H1 (cell line): ENCODE measurements at regions not wholly inside any gene's neighbourhood (a gene's known extent, or its start where the extent isn't known, plus 50 kb on each side); places are given as distances from the start of the nearest gene placed in this dataset.
A peak's percentile ranks its signal among the peaks of the same experiment; 100 is the strongest.

ENCODE experiments used
- CTCF ChIA-PET: fragments of 300-600 bp; sonication (Branson Sonifier 250); formaldehyde crosslinking; loops from one replicate; lab custom pipeline; 2021; ENCODE audit not compliant: partially characterized antibody; lab: Charles Lee
- POLR2A ChIA-PET: fragments of 300-600 bp; sonication (Branson Sonifier 250); formaldehyde crosslinking; loops from one replicate; lab custom pipeline; 2021; ENCODE audit warnings: inconsistent platforms; ENCODE audit not compliant: partially characterized antibody; lab: Charles Lee
- DNase-seq, 2 experiments: peaks; one replicate each; pipeline versions ENCODE4 v3.0.0 to v3.0.0-alpha.2; 2010 to 2022; ENCODE audit warnings: low spot score in 2 of 2, low read depth in 1 of 2, mixed read lengths in 1 of 2
- FAIRE-seq: peaks from 2 replicates; lab custom pipeline; 2011; peaks lifted over from hg19 to GRCh38; lab: Jason Lieb, UNC
- H2AFZ ChIP-seq: 2 replicates; pipeline ENCODE4 v1.8.1; 2012; ENCODE audit warnings: low read length, inconsistent platforms
- H2AK5ac ChIP-seq: 2 replicates; pipeline ENCODE4 v1.6.1; 2013; ENCODE audit warnings: low read depth, low read length
- H2BK120ac ChIP-seq: replicated peaks from 2 replicates; pipeline ENCODE3; 2013; ENCODE audit warnings: low read depth, low read length, inconsistent platforms
- H2BK12ac ChIP-seq: 2 replicates; pipeline ENCODE4 v1.6.1; 2013; ENCODE audit warnings: low read depth, low read length
- H2BK15ac ChIP-seq: 2 replicates; pipeline ENCODE4 v1.6.1; 2013; ENCODE audit warnings: low read length
- H2BK20ac ChIP-seq: 2 replicates; pipeline ENCODE4 v1.6.1; 2013; ENCODE audit warnings: low read length
- H2BK5ac ChIP-seq: 2 replicates; pipeline ENCODE4 v1.6.1; 2013; ENCODE audit warnings: low read depth, low read length
- H3K14ac ChIP-seq: 2 replicates; pipeline ENCODE4 v1.6.1; 2013; ENCODE audit warnings: inconsistent platforms; ENCODE audit not compliant: insufficient read length
- H3K18ac ChIP-seq: 2 replicates; pipeline ENCODE4 v1.6.1; 2013; ENCODE audit warnings: low read length; ENCODE audit errors: extremely low read depth
- H3K23ac ChIP-seq: 2 replicates; pipeline ENCODE4 v1.6.1; 2013; ENCODE audit warnings: inconsistent platforms; ENCODE audit not compliant: insufficient read length
- H3K23me2 ChIP-seq: 2 replicates; pipeline ENCODE4 v1.6.1; 2013; ENCODE audit warnings: low read depth, low read length
- H3K27ac ChIP-seq: 2 replicates; pipeline ENCODE4 v1.6.1; 2011; ENCODE audit warnings: low read depth, low read length, inconsistent platforms
- H3K27me3 ChIP-seq, 4 experiments: replicated peaks in 1 of 4; 1 replicate in 1 of 4; 2 replicates in 3 of 4; pipeline versions ENCODE4 v1.6.1 to v1.8.1; 2011 to 2013; ENCODE audit warnings: low read length in 3 of 4, mild to moderate bottlenecking in 3 of 4, inconsistent platforms in 2 of 4, mixed read lengths in 2 of 4, moderate library complexity in 1 of 4; ENCODE audit not compliant: control insufficient read depth in 3 of 4, insufficient read depth in 3 of 4; ENCODE audit errors: extremely low read depth in 1 of 4
- H3K36me3 ChIP-seq, 4 experiments: 2 replicates each; pipeline versions ENCODE4 v1.6.1 to v1.8.1; 2011 to 2013; ENCODE audit warnings: mild to moderate bottlenecking in 4 of 4, low read length in 3 of 4, moderate library complexity in 2 of 4, control low read depth in 1 of 4, inconsistent platforms in 1 of 4; ENCODE audit not compliant: insufficient read depth in 4 of 4, control insufficient read depth in 2 of 4
- H3K4ac ChIP-seq: replicated peaks from 2 replicates; pipeline ENCODE3; 2013; ENCODE audit warnings: low read length, low read depth, mixed read lengths, inconsistent platforms; ENCODE audit not compliant: insufficient read length
- H3K4me1 ChIP-seq, 4 experiments: replicated peaks in 1 of 4; 1 replicate in 1 of 4; 2 replicates in 3 of 4; pipeline versions ENCODE4 v1.6.1 to v1.8.1; 2011 to 2013; ENCODE audit warnings: low read length in 3 of 4, inconsistent platforms in 2 of 4, mixed read lengths in 1 of 4; ENCODE audit not compliant: insufficient read depth in 4 of 4, control insufficient read depth in 3 of 4
- H3K4me2 ChIP-seq, 2 experiments: 2 replicates each; pipeline versions ENCODE4 v1.6.1 to v1.8.1; 2011 to 2013; ENCODE audit warnings: low read depth in 2 of 2, low read length in 2 of 2, control low read depth in 1 of 2, inconsistent platforms in 1 of 2, mild to moderate bottlenecking in 1 of 2; ENCODE audit not compliant: insufficient read depth in 1 of 2
- H3K4me3 ChIP-seq, 4 experiments: fragments of 200-600, 300-600 bp in 1 of 4; sonication (generic), shearing (Covaris generic), sonication (Bioruptor Twin) in 1 of 4; 2 replicates each; pipeline versions ENCODE4 v1.5.1 to v1.8.1; 2011 to 2016; ENCODE audit warnings: low read length in 4 of 4, low read depth in 3 of 4, control low read depth in 2 of 4, inconsistent platforms in 2 of 4, mild to moderate bottlenecking in 2 of 4, mixed read lengths in 1 of 4, moderate library complexity in 1 of 4; ENCODE audit not compliant: insufficient read depth in 2 of 4; ENCODE audit errors: extremely low read depth in 1 of 4
- H3K56ac ChIP-seq: replicated peaks from 2 replicates; pipeline ENCODE3; 2013; ENCODE audit warnings: low read depth, mild to moderate bottlenecking, mixed read lengths, low read length, inconsistent platforms; ENCODE audit not compliant: insufficient read length
- H3K79me1 ChIP-seq: 2 replicates; pipeline ENCODE4 v1.6.1; 2013; ENCODE audit warnings: low read depth, low read length, control low read depth
- H3K79me2 ChIP-seq, 2 experiments: 2 replicates each; pipeline versions ENCODE4 v1.6.1 to v1.8.1; 2012 to 2013; ENCODE audit warnings: low read length in 2 of 2, mild to moderate bottlenecking in 2 of 2, inconsistent platforms in 1 of 2; ENCODE audit not compliant: insufficient read depth in 2 of 2, control insufficient read depth in 1 of 2
- H3K9ac ChIP-seq, 4 experiments: replicated peaks in 1 of 4; 1 replicate in 1 of 4; 2 replicates in 3 of 4; pipeline versions ENCODE4 v1.6.1 to v1.8.1; 2011 to 2013; ENCODE audit warnings: low read depth in 3 of 4, low read length in 3 of 4, control low read depth in 2 of 4, mild to moderate bottlenecking in 2 of 4, moderate library complexity in 2 of 4, inconsistent platforms in 1 of 4; ENCODE audit errors: extremely low read depth in 1 of 4
- H3K9me3 ChIP-seq, 2 experiments: 2 replicates each; pipeline versions ENCODE4 v1.6.1 to v1.8.1; 2012 to 2013; ENCODE audit warnings: mild to moderate bottlenecking in 2 of 2, moderate library complexity in 2 of 2, control low read depth in 1 of 2, inconsistent platforms in 1 of 2, low read depth in 1 of 2, low read length in 1 of 2, mixed read lengths in 1 of 2; ENCODE audit not compliant: insufficient read depth in 2 of 2
- H4K20me1 ChIP-seq, 2 experiments: replicated peaks in 1 of 2; 2 replicates each; pipeline versions ENCODE3 to v1.8.1; 2011 to 2013; ENCODE audit warnings: inconsistent platforms in 2 of 2, low read length in 2 of 2, mild to moderate bottlenecking in 1 of 2; ENCODE audit not compliant: insufficient read depth in 2 of 2, control insufficient read depth in 1 of 2
- H4K5ac ChIP-seq: 2 replicates; pipeline ENCODE4 v1.6.1; 2013; ENCODE audit warnings: low read length, low read depth, mixed read lengths, inconsistent platforms; ENCODE audit not compliant: insufficient read length
- H4K8ac ChIP-seq: 2 replicates; pipeline ENCODE4 v1.8.0; 2013; ENCODE audit warnings: mild to moderate bottlenecking, moderate library complexity, low read length, inconsistent platforms; ENCODE audit not compliant: insufficient read depth; ENCODE audit errors: extremely low read depth
- H4K91ac ChIP-seq: replicated peaks from 2 replicates; pipeline ENCODE3; 2013; ENCODE audit warnings: low read length, mixed read lengths, inconsistent platforms; ENCODE audit not compliant: insufficient read length
- KDM5A ChIP-seq: fragments of 200-600 bp; IDR thresholded peaks from 2 replicates; pipeline ENCODE4 v1.7.1; 2012; ENCODE audit warnings: mild to moderate bottlenecking, low read length, inconsistent platforms, mixed read lengths
- SAP30 ChIP-seq: fragments of 300-600 bp; sonication (generic); IDR thresholded peaks from 2 replicates; pipeline ENCODE4 v1.7.1; 2012; ENCODE audit warnings: low read length, moderate library complexity, mild to moderate bottlenecking, inconsistent platforms; ENCODE audit not compliant: insufficient read depth, insufficient replicate concordance
- WGBS, 2 experiments: shearing (Covaris generic) in 1 of 2; methylation state at CpG; one replicate each; pipeline versions ENCODE4 v1.1.6 to v1.1.7; 2013 to 2015; ENCODE audit warnings: low lambda C conversion rate in 2 of 2, mixed read lengths in 2 of 2, inconsistent platforms in 1 of 2, low coverage in 1 of 2, missing lambda C conversion rate in 1 of 2; ENCODE audit not compliant: insufficient replicate concordance in 2 of 2, insufficient coverage in 1 of 2, insufficient read length in 1 of 2; ENCODE audit errors: extremely low coverage in 1 of 2, missing lambda C conversion rate in 1 of 2; 5-methylcytosine and 5-hydroxymethylcytosine counted together

DNA sequence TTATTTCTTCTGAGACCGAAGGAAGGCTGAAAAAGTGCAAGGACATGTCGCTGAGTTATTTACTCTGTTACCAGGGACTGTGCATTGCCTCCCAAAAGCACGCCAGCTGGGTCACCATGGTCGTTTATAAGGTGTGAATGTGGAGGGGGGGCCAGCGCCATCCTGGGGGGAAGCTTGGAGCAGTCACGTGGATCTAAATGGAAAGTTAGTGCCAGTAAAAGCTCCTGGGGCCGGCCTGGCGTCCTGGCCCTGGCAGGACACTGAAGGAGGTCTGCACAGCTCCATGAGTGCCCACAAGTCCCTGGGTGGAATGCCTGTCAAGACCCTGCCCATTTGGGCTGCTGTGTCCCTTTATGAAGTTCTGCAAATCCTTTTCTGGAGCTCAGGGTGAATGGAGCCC lies 82.6 kb downstream of the C16orf95 start:
- Histone ChIP-seq H3K4ac (no peak overlapping the region), H3K36me3 (no peaks in the 10 kb centered on the region; a peak in 1 of 8 replicates), H2BK15ac (no peak overlapping the region), H2BK5ac (no peak overlapping the region), H3K9me3 (peaks cover 0 to 2% of the 10 kb centered on the region in 2 experiments; a peak in 1 of 4 replicates), H3K4me2 (no peak overlapping the region), H2BK20ac (no peak overlapping the region), H4K8ac (peak overlapping the region; percentile 51; the same call in 1 of the 2 replicates), H3K14ac (no peak overlapping the region), H3K27ac (no peak overlapping the region), H3K4me1 (peaks cover 0 to 4% (median 1%) of the 10 kb centered on the region in 4 experiments; a peak in 1 of 7 replicates), H2AK5ac (no peak overlapping the region), H3K18ac (no peak overlapping the region), H2AFZ (no peak overlapping the region), H3K9ac (no peak overlapping the region), H3K23me2 (no peaks in the 10 kb centered on the region), H3K27me3 (no peaks in the 10 kb centered on the region), H3K23ac (no peak overlapping the region), H2BK12ac (no peak overlapping the region), H3K79me1 (no peaks in the 10 kb centered on the region), H4K20me1 (no peaks in the 10 kb centered on the region), H2BK120ac (no peak overlapping the region), H3K79me2 (no peaks in the 10 kb centered on the region), H3K56ac (no peak overlapping the region), H3K4me3 (no peak overlapping the region), H4K91ac (no peak overlapping the region), H4K5ac (no peak overlapping the region)
- FAIRE-seq (no peak), DNase-seq (no peak)
- CTCF ChIA-PET = interaction anchor here (0.6 to 2.7 kb wide), 22 partner anchors 10 to 670 kb away, joined by 3 to 16 read pairs (median 4); no protein-coding TSS in a partner anchor
- TF ChIP-seq SAP30 (no peak), KDM5A (no peak)
- POLR2A ChIA-PET = no interaction called here
- 71% methylated on average over 8 of the region's 8 CpGs; no CpG with 5 or more reads in 1 of the 2 experiments for WGBS, 2 experiments
